H9 (cell line): ENCODE measurements at regions not wholly inside any gene's neighbourhood (a gene's known extent, or its start where the extent isn't known, plus 50 kb on each side); places are given as distances from the start of the nearest gene placed in this dataset.

Experiments used
- DNase-seq: peaks from one replicate; pipeline ENCODE4 v3.0.0-alpha.2; 2017
- H2AFZ ChIP-seq: one replicate; pipeline ENCODE4 v1.6.1; 2013; ENCODE audit warnings: mild to moderate bottlenecking, low read length, control low read depth, moderate library complexity
- H2AK5ac ChIP-seq: 2 replicates; pipeline ENCODE4 v1.6.1; 2013; ENCODE audit warnings: low read length, control low read depth, mixed read lengths; ENCODE audit not compliant: insufficient read length
- H2BK120ac ChIP-seq: one replicate; pipeline ENCODE4 v1.6.1; 2013; ENCODE audit warnings: low read depth, mild to moderate bottlenecking, low read length, control low read depth, inconsistent platforms; ENCODE audit not compliant: poor library complexity, severe bottlenecking
- H2BK12ac ChIP-seq: 2 replicates; pipeline ENCODE4 v1.6.1; 2013; ENCODE audit warnings: low read length, control low read depth, mixed read lengths, low read depth; ENCODE audit not compliant: insufficient read length
- H2BK15ac ChIP-seq: 2 replicates; pipeline ENCODE4 v1.6.1; 2013; ENCODE audit warnings: low read depth, low read length, control low read depth
- H2BK20ac ChIP-seq: one replicate; pipeline ENCODE4 v1.6.1; 2013; ENCODE audit warnings: low read depth, mild to moderate bottlenecking, low read length, control low read depth, inconsistent platforms; ENCODE audit not compliant: poor library complexity, severe bottlenecking
- H2BK5ac ChIP-seq: 2 replicates; pipeline ENCODE4 v1.6.1; 2013; ENCODE audit warnings: low read length, control low read depth, mixed read lengths; ENCODE audit not compliant: insufficient read length
- H3K14ac ChIP-seq: 2 replicates; pipeline ENCODE4 v1.6.1; 2013; ENCODE audit warnings: low read length, control low read depth; ENCODE audit not compliant: insufficient read depth
- H3K18ac ChIP-seq: 2 replicates; pipeline ENCODE4 v1.6.1; 2013; ENCODE audit warnings: low read depth, mild to moderate bottlenecking, mixed read lengths, low read length, control low read depth; ENCODE audit not compliant: insufficient read length
- H3K23ac ChIP-seq: 2 replicates; pipeline ENCODE4 v1.6.1; 2013; ENCODE audit warnings: low read length, control low read depth, mixed read lengths, low read depth; ENCODE audit not compliant: insufficient read length
- H3K23me2 ChIP-seq: 2 replicates; pipeline ENCODE4 v1.6.1; 2013; ENCODE audit warnings: low read depth, mild to moderate bottlenecking, mixed read lengths, low read length, control low read depth; ENCODE audit not compliant: insufficient read length, poor library complexity, severe bottlenecking
- H3K27ac ChIP-seq: 2 replicates; pipeline ENCODE4 v1.5.1; 2013; ENCODE audit warnings: low read length, control low read depth, mixed read lengths, low read depth; ENCODE audit not compliant: insufficient read length
- H3K27me3 ChIP-seq: 2 replicates; pipeline ENCODE4 v1.6.1; 2013; ENCODE audit warnings: low read length, control low read depth, inconsistent platforms; ENCODE audit not compliant: insufficient read depth
- H3K4ac ChIP-seq: 2 replicates; pipeline ENCODE4 v1.6.1; 2013; ENCODE audit warnings: low read depth, mild to moderate bottlenecking, control low read depth, inconsistent platforms, low read length, moderate library complexity
- H3K4me1 ChIP-seq: 2 replicates; pipeline ENCODE4 v1.6.1; 2013; ENCODE audit warnings: low read length, control low read depth, inconsistent platforms; ENCODE audit not compliant: insufficient read depth
- H3K4me2 ChIP-seq: 2 replicates; pipeline ENCODE4 v1.6.1; 2013; ENCODE audit warnings: low read length, control low read depth, mixed read lengths; ENCODE audit not compliant: insufficient read length, insufficient read depth
- H3K56ac ChIP-seq: 2 replicates; pipeline ENCODE4 v1.6.1; 2013; ENCODE audit warnings: low read depth, mild to moderate bottlenecking, mixed read lengths, low read length, control low read depth; ENCODE audit not compliant: insufficient read length
- H3K79me1 ChIP-seq: 2 replicates; pipeline ENCODE4 v1.6.1; 2013; ENCODE audit warnings: low read depth, mild to moderate bottlenecking, moderate library complexity, low read length, control low read depth, inconsistent platforms; ENCODE audit not compliant: insufficient read depth, poor library complexity, severe bottlenecking
- H3K79me2 ChIP-seq: 2 replicates; pipeline ENCODE4 v1.6.1; 2013; ENCODE audit warnings: low read length, control low read depth, inconsistent platforms; ENCODE audit not compliant: insufficient read depth
- H3K9ac ChIP-seq: 2 replicates; pipeline ENCODE4 v1.6.1; 2013; ENCODE audit warnings: low read length, control low read depth, mixed read lengths; ENCODE audit not compliant: insufficient read length; ENCODE audit errors: extremely low read depth
- H3K9me3 ChIP-seq: one replicate; pipeline ENCODE4 v1.6.1; 2013; ENCODE audit warnings: low read depth, low read length, inconsistent platforms; ENCODE audit not compliant: control insufficient read depth
- H3T11ph ChIP-seq: one replicate; pipeline ENCODE4 v1.6.1; 2013; ENCODE audit warnings: mild to moderate bottlenecking, low read length, control low read depth, inconsistent platforms
- H4K20me1 ChIP-seq: one replicate; pipeline ENCODE4 v1.6.1; 2013; ENCODE audit not compliant: control insufficient read depth, insufficient read length, insufficient read depth
- H4K5ac ChIP-seq: 2 replicates; pipeline ENCODE4 v1.6.1; 2013; ENCODE audit warnings: low read depth, mild to moderate bottlenecking, mixed read lengths, low read length, control low read depth; ENCODE audit not compliant: insufficient read length
- H4K8ac ChIP-seq: replicated peaks from 2 replicates; pipeline ENCODE4 v1.6.1; 2013; ENCODE audit warnings: low read length, control low read depth, mixed read lengths, low read depth; ENCODE audit not compliant: insufficient read length
- H4K91ac ChIP-seq: 2 replicates; pipeline ENCODE4 v1.6.1; 2013; ENCODE audit warnings: low read depth, mild to moderate bottlenecking, moderate library complexity, mixed read lengths, low read length, control low read depth; ENCODE audit not compliant: insufficient read length
- H3K27ac Mint-ChIP-seq, 3 experiments: 2 replicates in 2 of 3; 3 replicates in 1 of 3; pipeline ENCODE4 v1.8.0; 2020 to 2021; ENCODE audit warnings: mixed read lengths in 3 of 3, mild to moderate bottlenecking in 1 of 3, moderate library complexity in 1 of 3
- H3K27me3 Mint-ChIP-seq: 2 replicates; pipeline ENCODE4 v1.8.0; 2021; ENCODE audit warnings: low read depth, mild to moderate bottlenecking, moderate library complexity, mixed read lengths
- H3K36me3 Mint-ChIP-seq, 3 experiments: 2 replicates in 2 of 3; 3 replicates in 1 of 3; pipeline ENCODE4 v1.8.0; 2020 to 2021; ENCODE audit warnings: low read depth in 3 of 3, mixed read lengths in 3 of 3; ENCODE audit not compliant: insufficient read depth in 1 of 3
- H3K4me1 Mint-ChIP-seq, 2 experiments: 2 replicates each; pipeline ENCODE4 v1.8.0; 2020; ENCODE audit warnings: mixed read lengths in 2 of 2
- H3K4me3 Mint-ChIP-seq, 2 experiments: 2 replicates in 1 of 2; 3 replicates in 1 of 2; pipeline ENCODE4 v1.8.0; 2020 to 2021; ENCODE audit warnings: mild to moderate bottlenecking in 2 of 2, mixed read lengths in 2 of 2, moderate library complexity in 1 of 2
- H3K9me3 Mint-ChIP-seq, 2 experiments: 2 replicates in 1 of 2; 3 replicates in 1 of 2; pipeline ENCODE4 v1.8.0; 2020; ENCODE audit warnings: mild to moderate bottlenecking in 2 of 2, mixed read lengths in 2 of 2, moderate library complexity in 1 of 2
- TF ChIP-seq, protein P1 (sequence below): fragments of 200-600 bp; sonication (generic); conservative IDR thresholded peaks from 3 replicates; pipeline ENCODE4 v1.8.0; 2021; ENCODE audit warnings: antibody characterized with exemption, mild to moderate bottlenecking

- TF ChIP-seq, protein P1, sequence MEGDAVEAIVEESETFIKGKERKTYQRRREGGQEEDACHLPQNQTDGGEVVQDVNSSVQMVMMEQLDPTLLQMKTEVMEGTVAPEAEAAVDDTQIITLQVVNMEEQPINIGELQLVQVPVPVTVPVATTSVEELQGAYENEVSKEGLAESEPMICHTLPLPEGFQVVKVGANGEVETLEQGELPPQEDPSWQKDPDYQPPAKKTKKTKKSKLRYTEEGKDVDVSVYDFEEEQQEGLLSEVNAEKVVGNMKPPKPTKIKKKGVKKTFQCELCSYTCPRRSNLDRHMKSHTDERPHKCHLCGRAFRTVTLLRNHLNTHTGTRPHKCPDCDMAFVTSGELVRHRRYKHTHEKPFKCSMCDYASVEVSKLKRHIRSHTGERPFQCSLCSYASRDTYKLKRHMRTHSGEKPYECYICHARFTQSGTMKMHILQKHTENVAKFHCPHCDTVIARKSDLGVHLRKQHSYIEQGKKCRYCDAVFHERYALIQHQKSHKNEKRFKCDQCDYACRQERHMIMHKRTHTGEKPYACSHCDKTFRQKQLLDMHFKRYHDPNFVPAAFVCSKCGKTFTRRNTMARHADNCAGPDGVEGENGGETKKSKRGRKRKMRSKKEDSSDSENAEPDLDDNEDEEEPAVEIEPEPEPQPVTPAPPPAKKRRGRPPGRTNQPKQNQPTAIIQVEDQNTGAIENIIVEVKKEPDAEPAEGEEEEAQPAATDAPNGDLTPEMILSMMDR, result no peak
- no peak overlapping the region for H2BK20ac ChIP-seq
- H3K79me2 ChIP-seq, result no peaks in the 10 kb centered on the region
- H4K91ac ChIP-seq, result no peak overlapping the region
- H3K27me3 ChIP-seq, result no peaks in the 10 kb centered on the region
- Mint-ChIP-seq H3K27ac (no peak overlapping the region), H3K9me3 (peaks cover 38 to 43% of the 10 kb centered on the region in 2 experiments), H3K4me1 (no peaks in the 10 kb centered on the region), H3K4me3 (no peak overlapping the region), H3K27me3 (no peaks in the 10 kb centered on the region; the same call in 1 of the 2 replicates), H3K36me3 (peaks cover 7 to 32% (median 9%) of the 10 kb centered on the region in 3 experiments)
- H3K23ac ChIP-seq, result no peak overlapping the region
- H4K5ac ChIP-seq, result no peak overlapping the region
- H3K56ac ChIP-seq, result no peak overlapping the region
- H3K9me3 ChIP-seq, result no peaks in the 10 kb centered on the region
- H3T11ph ChIP-seq, result no peak overlapping the region
- no peak overlapping the region for H2AFZ ChIP-seq
- H2BK12ac ChIP-seq, result no peak overlapping the region
- no peak overlapping the region for H3K27ac ChIP-seq
- H3K79me1 ChIP-seq, result no peaks in the 10 kb centered on the region
- no peaks in the 10 kb centered on the region for H3K4me1 ChIP-seq
- DNase-seq, result no peak
- no peaks in the 10 kb centered on the region for H3K23me2 ChIP-seq
- no peak overlapping the region for H3K9ac ChIP-seq
- H4K20me1 ChIP-seq, result no peaks in the 10 kb centered on the region
- no peak overlapping the region for H2BK120ac ChIP-seq
- H3K4ac ChIP-seq, result no peak overlapping the region
- no peak overlapping the region for H3K18ac ChIP-seq
- no peak overlapping the region for H3K14ac ChIP-seq
- no peak overlapping the region for H2AK5ac ChIP-seq
- H2BK5ac ChIP-seq, result no peak overlapping the region
- no peak overlapping the region for H4K8ac ChIP-seq
- no peak overlapping the region for H3K4me2 ChIP-seq
- no peak overlapping the region for H2BK15ac ChIP-seq
Measured at GRCh38 chr3:66912306-66912705, 85.8 kb upstream of the KBTBD8 start.
